A549 (cell line): ENCODE measurements at regions not wholly inside any gene's neighbourhood (a gene's known extent, or its start where the extent isn't known, plus 50 kb on each side); places are given as distances from the start of the nearest gene placed in this dataset.

ENCODE experiments used
- ATAC-seq, 2 experiments: fragments of 200-7000 bp in 1 of 2; fragments of >200 bp in 1 of 2; cut with Nextera tagmentation in 1 of 2; cut with Tn5 transposase in 1 of 2; 3 replicates each; pipeline versions ENCODE4 v1.8.0 to v1.9.1; 2018 to 2020; ENCODE audit warnings: mild to moderate bottlenecking in 1 of 2, moderate library complexity in 1 of 2
- CTCF ChIA-PET: fragments of 300-600 bp; sonication (Branson Sonifier 250); formaldehyde crosslinking; extraction: SDS; loops from one replicate; lab custom pipeline; 2021; ENCODE audit warnings: antibody characterized with exemption, inconsistent platforms; lab: Yijun Ruan, JAX
- POLR2A ChIA-PET: fragments of 350-600 bp; formaldehyde crosslinking; extraction: SDS; loops from one replicate; lab custom pipeline; 2021; ENCODE audit warnings: antibody characterized with exemption, inconsistent platforms; lab: Yijun Ruan, JAX
- DNase-seq, 2 experiments: peaks; one replicate each; pipeline versions ENCODE4 v3.0.0 to v3.0.0-alpha.2; 2011 to 2016; ENCODE audit warnings: low read depth in 1 of 2, low spot score in 1 of 2
- FAIRE-seq: peaks from 2 replicates; lab custom pipeline; 2011; peaks lifted over from hg19 to GRCh38; lab: Jason Lieb, UNC
- H3K27ac ChIP-seq, 2 experiments: fragments of >200 bp; sonication (Bioruptor Twin); formaldehyde crosslinking; 3 replicates each; pipeline ENCODE4 v1.5.1; 2016 to 2017
- H3K4me1 ChIP-seq: fragments of >200 bp; sonication (Bioruptor Twin); formaldehyde crosslinking; 3 replicates; pipeline ENCODE4 v1.6.1; 2016
- H3K4me2 ChIP-seq: fragments of >200 bp; sonication (Bioruptor Twin); formaldehyde crosslinking; 3 replicates; pipeline ENCODE4 v1.6.1; 2016
- H3K4me3 ChIP-seq: fragments of >200 bp; sonication (Bioruptor Twin); formaldehyde crosslinking; 3 replicates; pipeline ENCODE4 v1.5.1; 2016
- H3K9me3 ChIP-seq: fragments of >200 bp; sonication (Bioruptor Twin); formaldehyde crosslinking; 3 replicates; pipeline ENCODE4 v1.6.1; 2016
- EHF ChIP-seq: fragments of 250-450 bp; sonication (Bioruptor Pico); IDR thresholded peaks from 2 replicates; pipeline ENCODE4 v1.5.0; 2020; ENCODE audit warnings: mild to moderate bottlenecking
- EHMT2 ChIP-seq: fragments of 200-600 bp; sonication (generic); IDR thresholded peaks from 2 replicates; pipeline ENCODE4 v1.6.1; 2016; ENCODE audit warnings: antibody characterized with exemption, low read depth, mild to moderate bottlenecking, moderate library complexity
- FOSB ChIP-seq: fragments of 250-450 bp; sonication (Bioruptor Pico); IDR thresholded peaks from 2 replicates; pipeline ENCODE4 v1.5.0; 2020; ENCODE audit warnings: mild to moderate bottlenecking, moderate library complexity
- FOXS1 ChIP-seq: fragments of 250-450 bp; sonication (Bioruptor Pico); IDR thresholded peaks from 2 replicates; pipeline ENCODE4 v1.5.0; 2020; ENCODE audit warnings: mild to moderate bottlenecking, moderate library complexity
- HDAC2 ChIP-seq: fragments of 200-600 bp; sonication (generic); IDR thresholded peaks from 2 replicates; pipeline ENCODE4 v1.6.1; 2016
- HEYL ChIP-seq: fragments of 250-450 bp; sonication (Bioruptor Pico); IDR thresholded peaks from 2 replicates; pipeline ENCODE4 v1.8.0; 2021; ENCODE audit warnings: mild to moderate bottlenecking, moderate library complexity
- KDM5A ChIP-seq: fragments of 200-600 bp; sonication (generic); IDR thresholded peaks from 2 replicates; pipeline ENCODE4 v1.6.1; 2016; ENCODE audit warnings: antibody characterized with exemption, mild to moderate bottlenecking
- MYC ChIP-seq: IDR thresholded peaks from 2 replicates; pipeline ENCODE4 v1.6.1; 2012; ENCODE audit warnings: mild to moderate bottlenecking, inconsistent platforms, low read length, improper control_type of control experiment, borderline replicate concordance
- NFE2L2 ChIP-seq: fragments of 150-350 bp; conservative IDR thresholded peaks from 2 replicates; pipeline ENCODE4 v1.6.1; 2014; ENCODE audit warnings: low read length
- PHF8 ChIP-seq: fragments of 200-600 bp; sonication (generic); IDR thresholded peaks from 2 replicates; pipeline ENCODE4 v1.6.1; 2016; ENCODE audit warnings: low read depth, mild to moderate bottlenecking, antibody characterized with exemption, moderate library complexity, borderline replicate concordance
- RAD21 ChIP-seq, 2 experiments: fragments of >200 bp in 1 of 2; sonication (Bioruptor Twin) in 1 of 2; formaldehyde crosslinking in 1 of 2; IDR thresholded peaks in 1 of 2; conservative IDR thresholded peaks in 1 of 2; 2 replicates in 1 of 2; 3 replicates in 1 of 2; pipeline ENCODE4 v1.6.1; 2012 to 2018; ENCODE audit warnings: inconsistent platforms in 1 of 2
- RCOR1 ChIP-seq: fragments of 150-350 bp; IDR thresholded peaks from 2 replicates; pipeline ENCODE4 v1.6.1; 2014; ENCODE audit warnings: antibody characterized with exemption, low read length, low read depth
- RNF2 ChIP-seq: fragments of 200-600 bp; sonication (generic); IDR thresholded peaks from 2 replicates; pipeline ENCODE4 v1.6.1; 2016; ENCODE audit warnings: low read depth, mild to moderate bottlenecking, antibody characterized with exemption, moderate library complexity, borderline replicate concordance
- SREBF2 ChIP-seq: fragments of 450-650 bp; IDR thresholded peaks from 2 replicates; pipeline ENCODE4 v1.6.1; 2014; ENCODE audit warnings: mild to moderate bottlenecking, moderate library complexity
- TFCP2L1 ChIP-seq: fragments of 250-450 bp; sonication (Bioruptor Pico); IDR thresholded peaks from 2 replicates; pipeline ENCODE4 v1.5.0; 2021; ENCODE audit warnings: mild to moderate bottlenecking
- WGBS: methylation state at CpG from one replicate; pipeline ENCODE4 v1.1.6; 2017; ENCODE audit errors: missing lambda C conversion rate; 5-methylcytosine and 5-hydroxymethylcytosine counted together
- TF ChIP-seq, protein P1 (sequence below): fragments of 150-350 bp; IDR thresholded peaks from 2 replicates; pipeline ENCODE4 v1.6.1; 2014; ENCODE audit warnings: low read depth, mild to moderate bottlenecking, low read length
- TF ChIP-seq, protein P2 (sequence below): fragments of 250-450 bp; sonication (Bioruptor Pico); IDR thresholded peaks from 2 replicates; pipeline ENCODE4 v1.5.0; 2021; ENCODE audit warnings: mild to moderate bottlenecking, moderate library complexity, borderline replicate concordance
- TF ChIP-seq, protein P3 (sequence below): fragments of 200-600 bp; sonication (generic); IDR thresholded peaks from 2 replicates; pipeline ENCODE4 v1.6.1; 2016; ENCODE audit warnings: antibody characterized with exemption, mild to moderate bottlenecking, moderate library complexity
- TF ChIP-seq, protein P4 (sequence below): fragments of >200 bp; sonication (Bioruptor Twin); formaldehyde crosslinking; IDR thresholded peaks from 2 replicates; pipeline ENCODE4 v1.6.1; 2016
- TF ChIP-seq, protein P5 (sequence below): fragments of >200 bp; sonication (Bioruptor Twin); formaldehyde crosslinking; IDR thresholded peaks from 3 replicates; pipeline ENCODE4 v1.6.1; 2016

DNA sequence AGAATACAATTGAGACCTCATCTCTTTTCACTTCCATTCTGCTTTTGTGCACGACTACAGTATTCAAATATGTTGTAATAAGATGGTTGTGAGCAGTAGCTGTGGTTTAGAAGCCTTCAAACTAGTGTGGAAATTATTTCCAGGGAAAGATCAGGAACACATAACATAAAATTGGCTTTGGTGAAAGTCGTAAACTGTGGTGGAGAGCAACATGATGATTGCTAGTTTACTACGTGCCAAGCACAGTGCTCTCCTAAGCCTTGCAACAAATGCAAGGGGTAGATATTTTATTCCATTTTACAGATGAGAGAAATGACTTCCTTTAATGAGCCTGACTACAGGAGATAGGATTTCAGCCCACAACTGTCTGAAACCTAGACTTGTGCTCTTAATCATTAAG lies 172.4 kb upstream of the LMNTD1 start:
- H3K4me3 ChIP-seq, result no peak overlapping the region
- TF ChIP-seq RNF2, result no peak
- TF ChIP-seq MYC, result no peak
- no peak for TF ChIP-seq NFE2L2
- TF ChIP-seq FOXS1, result no peak
- TF ChIP-seq HEYL (CRISPR knock-in tag), result no peak
- no peak for TF ChIP-seq PHF8
- no peak for TF ChIP-seq TFCP2L1 (CRISPR knock-in tag)
- TF ChIP-seq EHF (CRISPR knock-in tag), result no peak
- TF ChIP-seq, protein P1, sequence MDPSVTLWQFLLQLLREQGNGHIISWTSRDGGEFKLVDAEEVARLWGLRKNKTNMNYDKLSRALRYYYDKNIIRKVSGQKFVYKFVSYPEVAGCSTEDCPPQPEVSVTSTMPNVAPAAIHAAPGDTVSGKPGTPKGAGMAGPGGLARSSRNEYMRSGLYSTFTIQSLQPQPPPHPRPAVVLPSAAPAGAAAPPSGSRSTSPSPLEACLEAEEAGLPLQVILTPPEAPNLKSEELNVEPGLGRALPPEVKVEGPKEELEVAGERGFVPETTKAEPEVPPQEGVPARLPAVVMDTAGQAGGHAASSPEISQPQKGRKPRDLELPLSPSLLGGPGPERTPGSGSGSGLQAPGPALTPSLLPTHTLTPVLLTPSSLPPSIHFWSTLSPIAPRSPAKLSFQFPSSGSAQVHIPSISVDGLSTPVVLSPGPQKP, result no peak
- TF ChIP-seq KDM5A, result no peak
- no peak for TF ChIP-seq HDAC2
- TF ChIP-seq EHMT2, result no peak
- no peak for TF ChIP-seq SREBF2
- TF ChIP-seq, protein P2, sequence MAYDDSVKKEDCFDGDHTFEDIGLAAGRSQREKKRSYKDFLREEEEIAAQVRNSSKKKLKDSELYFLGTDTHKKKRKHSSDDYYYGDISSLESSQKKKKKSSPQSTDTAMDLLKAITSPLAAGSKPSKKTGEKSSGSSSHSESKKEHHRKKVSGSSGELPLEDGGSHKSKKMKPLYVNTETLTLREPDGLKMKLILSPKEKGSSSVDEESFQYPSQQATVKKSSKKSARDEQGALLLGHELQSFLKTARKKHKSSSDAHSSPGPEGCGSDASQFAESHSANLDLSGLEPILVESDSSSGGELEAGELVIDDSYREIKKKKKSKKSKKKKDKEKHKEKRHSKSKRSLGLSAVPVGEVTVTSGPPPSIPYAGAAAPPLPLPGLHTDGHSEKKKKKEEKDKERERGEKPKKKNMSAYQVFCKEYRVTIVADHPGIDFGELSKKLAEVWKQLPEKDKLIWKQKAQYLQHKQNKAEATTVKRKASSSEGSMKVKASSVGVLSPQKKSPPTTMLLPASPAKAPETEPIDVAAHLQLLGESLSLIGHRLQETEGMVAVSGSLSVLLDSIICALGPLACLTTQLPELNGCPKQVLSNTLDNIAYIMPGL (CRISPR knock-in tag), result no peak
- no peak overlapping the region for H3K4me2 ChIP-seq
- peak; percentile 65 for FAIRE-seq
- ATAC-seq, result no peak
- ChIA-PET CTCF (interaction anchor here (1.4 kb wide), 1 partner anchor 31 kb away, joined by 3 read pairs; no protein-coding TSS in a partner anchor), POLR2A (no interaction called here)
- H3K4me1 ChIP-seq, result no peaks in the 10 kb centered on the region
- H3K27ac ChIP-seq, result no peak overlapping the region
- DNase-seq, result no peak
- no peaks in the 10 kb centered on the region for H3K9me3 ChIP-seq
- WGBS, result 46% methylated on average over 3 of the region's 3 CpGs

DNA sequence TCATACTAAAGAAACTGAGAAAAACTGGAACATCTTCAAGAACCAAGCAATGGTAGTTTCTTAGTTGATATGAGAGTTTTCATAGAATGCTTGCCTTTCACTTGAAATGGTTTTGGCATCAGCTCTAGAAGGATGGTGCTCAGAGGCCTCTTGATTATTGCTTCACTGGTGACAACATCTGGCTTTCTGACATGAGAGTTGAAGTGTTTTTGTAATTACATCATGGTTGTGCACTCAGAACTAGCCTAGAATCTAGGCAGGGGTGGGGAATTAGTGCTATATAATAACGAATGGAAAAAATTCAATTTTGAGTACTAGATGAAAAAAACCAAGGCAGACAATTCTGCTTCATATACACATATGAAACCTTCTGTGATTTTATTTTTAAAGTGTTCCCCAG lies 172.8 kb upstream of the LMNTD1 start:
- ATAC-seq (no peak), DNase-seq (no peak), FAIRE-seq (no peak)
- TF ChIP-seq FOXS1 (no peak), RCOR1 (no peak), FOSB (no peak), RAD21 (conservative IDR thresholded peaks at IDR 0.05 in 1 of 2, IDR thresholded peaks at IDR 0.05 in 1 of 2) (no peak)
- TF ChIP-seq, protein P3, sequence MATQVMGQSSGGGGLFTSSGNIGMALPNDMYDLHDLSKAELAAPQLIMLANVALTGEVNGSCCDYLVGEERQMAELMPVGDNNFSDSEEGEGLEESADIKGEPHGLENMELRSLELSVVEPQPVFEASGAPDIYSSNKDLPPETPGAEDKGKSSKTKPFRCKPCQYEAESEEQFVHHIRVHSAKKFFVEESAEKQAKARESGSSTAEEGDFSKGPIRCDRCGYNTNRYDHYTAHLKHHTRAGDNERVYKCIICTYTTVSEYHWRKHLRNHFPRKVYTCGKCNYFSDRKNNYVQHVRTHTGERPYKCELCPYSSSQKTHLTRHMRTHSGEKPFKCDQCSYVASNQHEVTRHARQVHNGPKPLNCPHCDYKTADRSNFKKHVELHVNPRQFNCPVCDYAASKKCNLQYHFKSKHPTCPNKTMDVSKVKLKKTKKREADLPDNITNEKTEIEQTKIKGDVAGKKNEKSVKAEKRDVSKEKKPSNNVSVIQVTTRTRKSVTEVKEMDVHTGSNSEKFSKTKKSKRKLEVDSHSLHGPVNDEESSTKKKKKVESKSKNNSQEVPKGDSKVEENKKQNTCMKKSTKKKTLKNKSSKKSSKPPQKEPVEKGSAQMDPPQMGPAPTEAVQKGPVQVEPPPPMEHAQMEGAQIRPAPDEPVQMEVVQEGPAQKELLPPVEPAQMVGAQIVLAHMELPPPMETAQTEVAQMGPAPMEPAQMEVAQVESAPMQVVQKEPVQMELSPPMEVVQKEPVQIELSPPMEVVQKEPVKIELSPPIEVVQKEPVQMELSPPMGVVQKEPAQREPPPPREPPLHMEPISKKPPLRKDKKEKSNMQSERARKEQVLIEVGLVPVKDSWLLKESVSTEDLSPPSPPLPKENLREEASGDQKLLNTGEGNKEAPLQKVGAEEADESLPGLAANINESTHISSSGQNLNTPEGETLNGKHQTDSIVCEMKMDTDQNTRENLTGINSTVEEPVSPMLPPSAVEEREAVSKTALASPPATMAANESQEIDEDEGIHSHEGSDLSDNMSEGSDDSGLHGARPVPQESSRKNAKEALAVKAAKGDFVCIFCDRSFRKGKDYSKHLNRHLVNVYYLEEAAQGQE, result no peak
- TF ChIP-seq, protein P4, sequence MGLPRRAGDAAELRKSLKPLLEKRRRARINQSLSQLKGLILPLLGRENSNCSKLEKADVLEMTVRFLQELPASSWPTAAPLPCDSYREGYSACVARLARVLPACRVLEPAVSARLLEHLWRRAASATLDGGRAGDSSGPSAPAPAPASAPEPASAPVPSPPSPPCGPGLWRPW, result no peak
- TF ChIP-seq, protein P5, sequence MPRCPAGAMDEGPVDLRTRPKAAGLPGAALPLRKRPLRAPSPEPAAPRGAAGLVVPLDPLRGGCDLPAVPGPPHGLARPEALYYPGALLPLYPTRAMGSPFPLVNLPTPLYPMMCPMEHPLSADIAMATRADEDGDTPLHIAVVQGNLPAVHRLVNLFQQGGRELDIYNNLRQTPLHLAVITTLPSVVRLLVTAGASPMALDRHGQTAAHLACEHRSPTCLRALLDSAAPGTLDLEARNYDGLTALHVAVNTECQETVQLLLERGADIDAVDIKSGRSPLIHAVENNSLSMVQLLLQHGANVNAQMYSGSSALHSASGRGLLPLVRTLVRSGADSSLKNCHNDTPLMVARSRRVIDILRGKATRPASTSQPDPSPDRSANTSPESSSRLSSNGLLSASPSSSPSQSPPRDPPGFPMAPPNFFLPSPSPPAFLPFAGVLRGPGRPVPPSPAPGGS, result no peak
- Histone ChIP-seq H3K27ac (no peak overlapping the region), H3K4me2 (no peak overlapping the region), H3K4me1 (no peaks in the 10 kb centered on the region), H3K4me3 (no peak overlapping the region), H3K9me3 (no peaks in the 10 kb centered on the region)
- 31% methylated on average over 1 of the region's 1 CpG for WGBS
- POLR2A ChIA-PET, result no interaction called here
- CTCF ChIA-PET, result no interaction called here
